ENCODE measurements at regions not wholly inside any gene's neighbourhood (a gene's known extent, or its start where the extent isn't known, plus 50 kb on each side); places are given as distances from the start of the nearest gene placed in this dataset.
A peak's percentile ranks its signal among the peaks of the same experiment; 100 is the strongest.

- 3 to 100% (median 66%) methylated on average over 1 to 2 of the region's 2 CpGs for WGBS, 10 experiments
- peak in 1 of 8 experiments; percentile 23 for ATAC-seq (replicated peaks in 6 of 8)
- H3K4me3 ChIP-seq = no peak overlapping the region
- H3K4me1 ChIP-seq (replicated peaks in 1 of 2) = no peaks in the 10 kb centered on the region
- in situ Hi-C loops (cut with MboI; ENCODE audit: low pct_unique_long_range_greater_than_20kb in 2 of 9, low sequenced_read_pairs in 9 of 9, unreplicated experiment in 9 of 9) = no loop called here
- no peak overlapping the region for H3K27ac ChIP-seq
Measured at GRCh38 chr3:162489853-162490252, 993.2 kb downstream of the OTOL1 start.

- 14 to 83% (median 50%) methylated on average over 1 of the region's 1 CpG; no CpG with 5 or more reads in 4 of the 10 experiments for whole genome bisulfite sequencing, 10 experiments
- ATAC-seq (replicated peaks in 6 of 8) = no peak
- no peak overlapping the region for H3K27ac ChIP-seq
- no peak overlapping the region for H3K4me3 ChIP-seq
- H3K4me1 ChIP-seq (replicated peaks in 1 of 2) = no peaks in the 10 kb centered on the region
- in situ Hi-C loops (cut with MboI; ENCODE audit: low pct_unique_long_range_greater_than_20kb in 2 of 9, low sequenced_read_pairs in 9 of 9, unreplicated experiment in 9 of 9) = no loop called here
Measured at GRCh38 chr3:162491952-162492351, 995.3 kb downstream of the OTOL1 start.

DNA sequence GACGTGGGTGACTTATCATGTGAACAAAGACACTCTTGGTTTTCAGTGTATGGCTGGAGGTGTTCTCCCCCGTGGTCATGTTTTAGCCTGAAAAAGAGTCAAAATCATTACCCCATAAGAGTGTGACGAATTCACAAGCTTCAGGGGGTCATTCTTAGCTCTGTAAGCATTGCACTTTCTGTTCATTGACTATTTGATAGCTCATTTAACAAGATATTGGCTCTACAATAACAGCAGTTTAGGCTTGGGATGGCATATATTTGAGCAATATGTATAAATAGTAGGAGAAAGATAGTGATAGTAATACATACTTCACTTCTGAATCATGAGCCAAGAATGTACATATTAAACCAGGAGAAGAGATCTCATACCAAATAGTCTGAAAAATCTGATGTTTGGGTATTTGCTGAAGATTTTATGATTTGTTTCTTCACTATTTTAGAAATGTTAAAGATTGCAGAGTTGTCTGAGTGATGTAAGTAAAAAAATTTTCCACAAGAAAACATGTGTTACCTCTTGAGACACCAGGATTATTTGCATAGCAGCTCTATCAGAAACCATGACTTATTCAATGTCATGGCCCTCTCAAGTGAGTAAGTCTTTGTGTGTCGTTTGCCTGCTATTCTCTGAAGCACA is 996.0 kb downstream of the OTOL1 start:
- H3K4me1 ChIP-seq (replicated peaks in 1 of 2) = no peaks in the 10 kb centered on the region
- peak in 2 of 8 experiments; percentile 24 to 31 for ATAC-seq (replicated peaks in 6 of 8)
- in situ Hi-C loops (cut with MboI; ENCODE audit: low pct_unique_long_range_greater_than_20kb in 2 of 9, low sequenced_read_pairs in 9 of 9, unreplicated experiment in 9 of 9) = no loop called here
- no peak overlapping the region for H3K27ac ChIP-seq
- H3K4me3 ChIP-seq = no peak overlapping the region
- WGBS, 10 experiments = 0 to 75% (median 55%) methylated on average over 1 to 4 of the region's 4 CpGs; no CpG with 5 or more reads in 1 of the 10 experiments

DNA sequence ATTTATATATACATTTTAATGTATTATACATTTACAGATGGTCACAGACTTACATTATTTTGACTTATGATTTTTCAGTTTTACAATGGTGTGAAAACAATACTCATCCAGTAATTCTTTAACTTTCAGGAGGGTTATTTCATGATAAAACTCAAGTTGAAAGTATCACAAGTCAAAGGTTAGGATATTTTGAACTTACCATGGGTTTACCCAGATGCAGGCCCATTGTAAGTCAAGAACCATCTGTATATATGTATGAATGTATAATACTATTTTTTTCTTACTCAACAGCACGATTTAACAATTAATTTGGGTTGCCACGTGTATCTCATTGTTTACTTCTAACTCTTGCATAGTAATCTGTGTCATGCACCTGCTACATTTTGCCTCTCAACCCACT is 1002.0 kb downstream of the OTOL1 start:
- no peak for ATAC-seq (replicated peaks in 6 of 8)
- 0 to 75% (median 36%) methylated on average over 1 to 2 of the region's 2 CpGs for WGBS, 10 experiments
- no peak overlapping the region for H3K4me3 ChIP-seq

DNA sequence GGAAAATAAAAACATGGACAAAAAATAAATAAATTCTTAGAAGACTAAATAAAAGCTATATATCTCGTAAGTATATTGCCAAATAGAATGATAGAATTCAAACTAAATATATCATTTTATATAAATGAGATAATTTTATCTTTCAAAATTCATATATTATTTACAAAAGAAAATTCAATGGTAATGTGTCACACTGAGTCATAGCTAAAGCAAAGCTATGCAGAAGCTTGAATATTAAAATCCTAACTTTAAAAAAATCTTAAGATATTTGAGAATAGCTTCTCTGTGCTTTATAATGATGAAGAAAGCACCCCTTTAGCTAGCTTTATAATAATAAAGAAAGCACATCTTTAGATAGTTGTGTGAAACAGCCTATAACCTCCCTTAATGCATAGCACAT is 1010.8 kb downstream of the OTOL1 start:
- no peak overlapping the region for H3K4me3 ChIP-seq
- in situ Hi-C loops (cut with MboI; ENCODE audit: low pct_unique_long_range_greater_than_20kb in 2 of 9, low sequenced_read_pairs in 9 of 9, unreplicated experiment in 9 of 9) = no loop called here
- WGBS, 10 experiments = 24 to 100% (median 82%) methylated on average over 1 of the region's 1 CpG; no CpG with 5 or more reads in 1 of the 10 experiments
- H3K27ac ChIP-seq = no peak overlapping the region
- ATAC-seq (replicated peaks in 6 of 8) = no peak
- H3K4me1 ChIP-seq (replicated peaks in 1 of 2) = no peaks in the 10 kb centered on the region

More for the DNA sequence above, 1002.0 kb downstream of the OTOL1 start:
- Histone ChIP-seq H3K4me1 (replicated peaks in 1 of 2) (no peaks in the 10 kb centered on the region), H3K27ac (no peak overlapping the region)
- in situ Hi-C loops (cut with MboI; ENCODE audit: low pct_unique_long_range_greater_than_20kb in 2 of 9, low sequenced_read_pairs in 9 of 9, unreplicated experiment in 9 of 9) = no loop called here

DNA sequence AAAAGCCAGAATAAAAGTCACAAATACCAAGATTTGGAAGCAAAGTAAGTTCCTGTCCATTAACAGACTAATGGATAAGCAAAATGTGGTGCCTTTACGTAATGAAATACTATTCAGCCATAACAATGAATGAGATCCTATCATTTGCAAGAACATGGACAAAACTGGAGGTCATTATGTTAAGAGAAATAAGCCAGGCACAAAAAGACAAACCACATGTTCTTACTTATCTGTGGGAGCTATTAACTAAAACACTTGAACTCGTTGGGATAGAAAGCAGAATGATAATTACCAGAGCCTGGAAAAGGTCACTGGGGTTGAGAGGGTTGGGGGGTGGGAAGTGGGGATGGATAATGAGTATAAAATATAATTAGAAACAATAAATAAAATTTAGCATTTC is 1015.9 kb downstream of the OTOL1 start:
- WGBS, 10 experiments = 20 to 100% (median 76%) methylated on average over 1 to 2 of the region's 2 CpGs; no CpG with 5 or more reads in 3 of the 10 experiments
- H3K27ac ChIP-seq = no peak overlapping the region
- H3K4me1 ChIP-seq (replicated peaks in 1 of 2) = no peaks in the 10 kb centered on the region
- H3K4me3 ChIP-seq = no peak overlapping the region
- in situ Hi-C loops (cut with MboI; ENCODE audit: low pct_unique_long_range_greater_than_20kb in 2 of 9, low sequenced_read_pairs in 9 of 9, unreplicated experiment in 9 of 9) = no loop called here
- ATAC-seq (replicated peaks in 6 of 8) = no peak

- no peak for ATAC-seq (replicated peaks in 6 of 8)
- Histone ChIP-seq H3K27ac (no peak overlapping the region), H3K4me1 (replicated peaks in 1 of 2) (no peaks in the 10 kb centered on the region), H3K4me3 (no peak overlapping the region)
- in situ Hi-C loops (cut with MboI; ENCODE audit: low pct_unique_long_range_greater_than_20kb in 2 of 9, low sequenced_read_pairs in 9 of 9, unreplicated experiment in 9 of 9) = no loop called here
Measured at GRCh38 chr3:162517110-162517509, 1020.5 kb downstream of the OTOL1 start.

DNA sequence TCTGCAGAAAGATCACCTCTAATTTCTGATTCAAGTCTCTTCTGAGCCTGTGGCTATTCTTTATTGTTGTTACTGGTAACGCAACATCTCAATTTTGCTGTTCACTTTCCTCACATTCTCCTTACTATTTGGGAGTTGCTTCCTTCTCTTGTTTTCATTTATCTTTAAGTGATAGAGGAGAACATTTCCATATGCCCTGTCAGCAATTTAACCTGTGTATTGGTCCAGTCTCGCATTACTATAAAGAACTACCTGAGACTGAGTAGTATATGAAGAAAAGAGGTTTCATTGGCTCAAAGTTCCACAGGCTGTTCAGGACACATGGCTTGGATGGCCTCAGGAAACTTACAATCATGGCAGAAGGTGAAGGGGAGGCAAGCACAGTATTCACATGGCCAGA is 1025.1 kb downstream of the OTOL1 start:
- 90 to 100% (median 100%) methylated on average over 1 to 2 of the region's 2 CpGs; no CpG with 5 or more reads in 3 of the 10 experiments for WGBS, 10 experiments
- Histone ChIP-seq H3K4me3 (no peak overlapping the region), H3K27ac (no peak overlapping the region), H3K4me1 (replicated peaks in 1 of 2) (peaks cover 0 to 6% of the 10 kb centered on the region in 2 donors)
- no peak for ATAC-seq (replicated peaks in 6 of 8)
- in situ Hi-C loops (cut with MboI; ENCODE audit: low pct_unique_long_range_greater_than_20kb in 2 of 9, low sequenced_read_pairs in 9 of 9, unreplicated experiment in 9 of 9) = no loop called here

DNA sequence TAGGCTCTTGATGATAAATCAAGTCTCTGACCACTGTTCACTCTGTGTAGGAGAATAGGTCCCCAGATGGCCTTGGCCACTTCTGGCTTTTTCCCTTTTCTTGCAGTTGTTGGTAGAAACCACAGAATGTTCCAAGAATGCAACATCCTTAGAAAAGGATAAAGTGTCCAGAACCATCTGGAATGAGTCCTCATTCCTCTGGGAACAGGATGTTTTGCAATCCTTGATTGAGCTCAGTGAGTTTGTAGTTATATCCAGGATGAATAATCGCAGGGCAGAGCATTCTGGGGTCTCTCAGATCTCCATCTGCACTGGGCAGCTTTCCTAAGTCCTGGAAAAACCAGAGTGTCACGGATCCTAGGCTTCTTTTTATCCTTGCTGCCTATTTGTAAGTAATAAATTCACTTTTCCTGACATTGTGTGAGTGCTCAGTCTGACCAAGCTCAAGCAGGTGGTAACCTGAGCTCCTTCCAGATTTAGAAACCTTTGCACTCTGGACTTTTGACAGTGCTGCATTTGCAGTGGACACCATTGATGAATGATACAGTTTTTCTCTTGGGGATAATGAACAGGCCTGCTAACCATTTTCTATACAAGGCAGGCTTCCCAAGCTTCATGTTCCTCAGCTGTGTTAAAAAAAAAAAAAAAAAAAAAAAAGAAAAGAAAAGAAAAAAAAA is 1028.6 kb downstream of the OTOL1 start:
- H3K4me1 ChIP-seq (replicated peaks in 1 of 2) = peaks cover 0 to 6% of the 10 kb centered on the region in 2 donors
- WGBS, 10 experiments = 0 to 100% (median 50%) methylated on average over 1 to 2 of the region's 2 CpGs; no CpG with 5 or more reads in 3 of the 10 experiments
- H3K4me3 ChIP-seq = no peak overlapping the region
- peak in 6 of 8 experiments; percentile 44 to 93 (median 50) for ATAC-seq (replicated peaks in 6 of 8)
- in situ Hi-C loops (cut with MboI; ENCODE audit: low pct_unique_long_range_greater_than_20kb in 2 of 9, low sequenced_read_pairs in 9 of 9, unreplicated experiment in 9 of 9) = no loop called here
- no peak overlapping the region for H3K27ac ChIP-seq

DNA sequence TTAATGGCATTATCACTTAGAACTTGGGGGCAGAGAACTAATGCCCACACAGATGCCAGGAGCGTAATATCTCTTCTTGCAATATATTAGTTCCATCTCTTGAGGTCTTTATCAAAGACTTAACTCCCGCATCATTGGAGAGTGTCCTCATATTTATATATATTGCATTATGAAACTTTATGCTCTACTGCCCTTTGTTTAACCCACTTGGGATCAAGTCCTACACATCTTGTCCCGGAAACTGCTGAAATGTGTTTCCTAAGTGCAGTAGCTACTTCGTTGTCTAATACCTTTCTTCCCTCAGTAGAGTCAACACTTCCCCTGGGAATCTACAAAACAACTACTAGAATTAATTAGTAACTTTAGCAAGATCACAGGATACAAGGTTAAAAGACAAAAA is 1029.2 kb downstream of the OTOL1 start:
- no peak for ATAC-seq (replicated peaks in 6 of 8)
- H3K27ac ChIP-seq = no peak overlapping the region
- in situ Hi-C loops (cut with MboI; ENCODE audit: low pct_unique_long_range_greater_than_20kb in 2 of 9, low sequenced_read_pairs in 9 of 9, unreplicated experiment in 9 of 9) = no loop called here
- peaks cover 0 to 6% of the 10 kb centered on the region in 2 donors for H3K4me1 ChIP-seq (replicated peaks in 1 of 2)
- no peak overlapping the region for H3K4me3 ChIP-seq
- 13 to 100% (median 83%) methylated on average over 1 to 4 of the region's 4 CpGs for WGBS, 10 experiments

DNA sequence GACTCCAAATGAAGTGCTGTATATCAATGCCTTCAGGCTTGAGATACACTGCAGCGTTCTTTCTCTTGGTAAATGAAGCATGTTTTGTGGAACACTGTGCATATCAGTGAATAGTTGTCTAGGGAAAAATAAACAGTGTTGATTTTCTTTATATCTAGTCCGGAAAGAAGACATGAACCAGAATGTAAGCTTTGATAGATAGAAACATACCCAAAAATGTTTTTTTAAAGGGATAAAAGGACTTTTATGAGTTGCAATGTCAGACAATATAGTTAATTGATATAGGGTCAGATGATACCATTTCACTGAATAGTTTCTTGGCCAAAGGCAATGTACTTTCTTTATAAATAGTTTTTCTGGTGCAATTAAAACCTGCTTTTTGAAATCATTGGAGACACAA is 1037.8 kb downstream of the OTOL1 start:
- in situ Hi-C loops (cut with MboI; ENCODE audit: low pct_unique_long_range_greater_than_20kb in 2 of 9, low sequenced_read_pairs in 9 of 9, unreplicated experiment in 9 of 9) = no loop called here
- no peak for ATAC-seq (replicated peaks in 6 of 8)
- H3K4me3 ChIP-seq = no peak overlapping the region
- WGBS, 10 experiments = 38 to 100% (median 83%) methylated on average over 1 to 2 of the region's 2 CpGs; no CpG with 5 or more reads in 1 of the 10 experiments
- H3K27ac ChIP-seq = no peak overlapping the region
- H3K4me1 ChIP-seq (replicated peaks in 1 of 2) = no peaks in the 10 kb centered on the region

- Histone ChIP-seq H3K4me1 (replicated peaks in 1 of 2) (no peaks in the 10 kb centered on the region), H3K4me3 (no peak overlapping the region), H3K27ac (no peak overlapping the region)
- in situ Hi-C loops (cut with MboI; ENCODE audit: low pct_unique_long_range_greater_than_20kb in 2 of 9, low sequenced_read_pairs in 9 of 9, unreplicated experiment in 9 of 9) = no loop called here
- ATAC-seq (replicated peaks in 6 of 8) = no peak
- WGBS, 10 experiments = 10 to 100% (median 70%) methylated on average over 1 to 2 of the region's 2 CpGs; no CpG with 5 or more reads in 3 of the 10 experiments
Measured at GRCh38 chr3:162538491-162538890, 1041.9 kb downstream of the OTOL1 start.

DNA sequence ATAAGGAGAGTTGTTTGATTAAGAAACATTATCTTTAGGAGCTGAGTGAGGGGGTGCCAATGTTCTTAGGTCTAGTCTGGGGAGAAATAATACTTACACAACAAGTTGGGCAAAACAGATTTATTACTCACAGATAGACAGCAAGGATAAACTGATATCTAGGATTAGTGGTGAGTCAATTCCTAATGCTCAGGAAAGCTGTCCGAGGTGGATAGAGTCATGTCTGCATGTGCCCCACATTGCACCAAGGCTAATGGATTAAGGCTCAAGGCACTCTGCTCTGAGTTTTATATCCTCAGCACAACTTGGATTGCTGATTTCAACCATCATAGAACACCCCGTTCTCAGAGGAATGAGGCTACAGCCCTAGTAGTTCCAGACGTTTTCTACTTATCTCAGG is 1042.3 kb downstream of the OTOL1 start:
- ATAC-seq (replicated peaks in 6 of 8) = no peak
- Histone ChIP-seq H3K27ac (no peak overlapping the region), H3K4me3 (no peak overlapping the region), H3K4me1 (replicated peaks in 1 of 2) (no peaks in the 10 kb centered on the region)
- WGBS, 10 experiments = 40 to 86% (median 67%) methylated on average over 1 to 3 of the region's 3 CpGs; no CpG with 5 or more reads in 3 of the 10 experiments
- in situ Hi-C loops (cut with MboI; ENCODE audit: low pct_unique_long_range_greater_than_20kb in 2 of 9, low sequenced_read_pairs in 9 of 9, unreplicated experiment in 9 of 9) = no loop called here

DNA sequence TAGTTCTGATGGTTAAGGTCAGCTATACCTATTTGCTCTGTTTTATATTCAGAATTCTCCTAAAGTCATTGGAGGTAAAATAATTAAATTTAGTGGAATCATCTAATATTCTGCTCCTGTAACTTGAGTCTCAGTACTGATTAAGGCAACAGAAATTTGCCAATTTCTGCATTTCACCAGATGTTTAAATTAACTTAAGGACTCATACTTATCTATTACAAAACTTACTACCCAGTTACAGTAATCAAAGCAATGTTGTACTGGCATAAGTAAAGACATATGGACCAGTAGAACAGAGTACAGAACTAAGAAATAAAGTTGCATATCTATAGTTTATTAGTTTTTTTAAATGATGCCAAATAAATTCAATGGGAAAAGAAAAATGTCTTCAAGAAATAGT is 1043.8 kb downstream of the OTOL1 start:
- in situ Hi-C loops (cut with MboI; ENCODE audit: low pct_unique_long_range_greater_than_20kb in 2 of 9, low sequenced_read_pairs in 9 of 9, unreplicated experiment in 9 of 9) = no loop called here
- Histone ChIP-seq H3K27ac (no peak overlapping the region), H3K4me3 (no peak overlapping the region), H3K4me1 (replicated peaks in 1 of 2) (no peaks in the 10 kb centered on the region)
- ATAC-seq (replicated peaks in 6 of 8) = no peak
